CD1c-positive myeloid dendritic cell (primary cell): ENCODE measurements at regions not wholly inside any gene's neighbourhood (a gene's known extent, or its start where the extent isn't known, plus 50 kb on each side); places are given as distances from the start of the nearest gene placed in this dataset.

Experiments used
- DNase-seq: peaks from one replicate; pipeline ENCODE4 v3.0.0-alpha.2; 2016; ENCODE audit errors: extremely low spot score

DNA sequence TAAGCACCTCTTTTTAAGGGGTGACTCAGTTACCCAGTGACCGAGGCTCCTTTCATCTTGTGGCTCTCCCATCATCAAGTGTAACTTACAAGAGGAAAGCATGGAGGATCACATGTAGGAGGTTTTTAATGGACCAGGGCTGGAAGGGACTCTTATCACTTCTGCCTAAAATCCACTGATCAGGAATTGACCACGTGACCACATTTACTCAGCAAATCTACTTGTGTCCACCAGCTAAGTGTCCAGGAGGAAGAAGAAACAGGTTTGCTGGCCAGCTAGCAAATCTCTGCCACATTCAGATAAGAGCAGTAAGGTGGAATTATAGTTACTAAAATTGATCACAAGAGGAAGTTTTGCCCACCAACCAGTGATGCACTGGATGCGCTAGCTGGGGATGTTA, 486.0 kb downstream of the ENC1 start:
- DNase-seq: no peak

DNA sequence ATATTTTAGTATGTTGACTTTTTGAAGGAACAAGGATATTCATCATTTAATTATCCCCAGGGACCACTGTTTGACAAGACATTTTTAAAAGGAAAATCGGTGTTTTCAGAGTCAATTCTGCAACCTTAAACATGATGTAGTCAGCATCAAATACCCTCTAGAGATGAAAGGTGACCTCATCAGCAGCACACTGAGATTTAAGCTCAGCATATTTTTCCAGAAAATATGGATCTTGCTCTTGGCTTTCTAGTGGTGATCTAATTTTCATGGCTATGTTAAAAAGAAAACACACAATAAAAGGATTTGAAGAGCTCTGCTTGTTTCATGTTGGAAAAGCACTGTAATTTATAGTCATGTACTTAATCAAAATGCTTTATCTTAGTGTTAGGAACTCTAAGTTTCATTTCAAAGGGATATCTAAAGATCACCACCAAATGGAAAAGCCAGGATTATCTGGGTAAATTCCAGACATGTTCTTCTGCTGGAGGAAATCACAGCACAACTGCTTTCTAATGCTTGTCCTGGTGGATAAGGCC, 487.2 kb downstream of the ENC1 start:
- DNase-seq: no peak

DNA sequence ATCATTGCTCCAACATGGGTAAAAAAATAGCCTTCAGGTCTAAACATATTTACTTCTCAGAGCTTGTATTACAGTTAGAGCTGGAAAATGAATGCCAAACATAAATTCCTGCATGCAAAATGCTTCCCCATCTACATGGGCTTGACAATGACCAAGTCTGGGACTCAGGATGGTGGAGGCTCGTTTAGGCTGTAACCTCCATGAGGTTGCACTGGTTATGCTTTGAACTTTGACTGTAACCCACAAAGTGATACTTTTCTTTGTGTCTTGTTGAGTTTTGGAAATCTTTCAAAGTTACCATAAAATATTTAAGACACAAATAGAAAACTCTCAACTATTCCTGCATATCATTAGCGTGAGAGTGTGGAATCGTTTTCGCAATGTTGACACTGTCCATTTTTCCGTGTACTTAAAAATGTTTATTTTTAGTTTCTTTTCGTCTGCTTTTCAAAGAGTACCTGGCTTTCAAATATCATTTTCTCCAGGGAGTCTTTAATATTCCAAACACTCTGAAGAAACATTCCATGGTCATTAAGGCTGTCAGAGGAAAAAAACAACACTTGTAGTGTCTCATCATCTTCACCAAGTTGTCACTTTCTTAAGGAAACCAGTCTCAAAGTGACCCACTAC, 487.8 kb downstream of the ENC1 start:
- no peak for DNase-seq

DNA sequence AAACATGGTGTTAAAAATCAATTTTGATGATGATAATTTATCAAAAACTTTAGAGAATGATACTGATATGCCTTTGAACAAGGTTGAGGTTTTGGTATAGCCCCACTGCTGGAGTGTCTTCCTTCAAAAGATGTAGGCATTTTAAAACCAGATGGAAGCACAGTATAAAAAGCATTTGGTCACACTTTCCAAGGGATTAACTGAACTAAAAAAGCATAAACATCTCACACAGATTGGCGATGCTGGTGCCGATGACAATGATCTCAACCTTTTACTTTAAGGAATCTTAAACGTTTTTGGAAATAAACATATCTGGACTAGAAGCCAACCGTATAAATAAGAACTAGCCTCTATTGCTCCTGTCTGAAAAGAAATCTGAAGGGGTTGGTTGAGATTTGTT, 488.4 kb downstream of the ENC1 start:
- DNase-seq: no peak

DNA sequence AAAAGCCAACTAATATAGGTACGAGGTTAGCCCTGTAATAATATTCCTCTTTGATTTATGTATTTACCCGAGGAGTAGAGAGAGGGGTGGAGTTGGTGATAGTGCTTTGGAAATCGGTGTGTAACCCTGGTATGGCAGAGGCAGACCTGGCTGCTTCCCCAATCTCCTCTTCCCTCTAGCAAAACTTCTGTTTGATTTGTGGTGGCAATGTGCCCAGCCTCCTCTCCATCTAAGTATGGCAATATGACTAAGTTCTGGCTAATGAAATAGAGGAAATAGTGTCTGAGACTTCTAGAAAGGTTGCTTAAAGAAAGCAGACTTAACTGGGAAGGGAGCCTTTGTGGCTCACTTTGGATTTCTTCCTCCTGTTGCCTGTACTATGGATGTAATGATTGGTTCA, 491.1 kb downstream of the ENC1 start:
- DNase-seq: peak; percentile 66

DNA sequence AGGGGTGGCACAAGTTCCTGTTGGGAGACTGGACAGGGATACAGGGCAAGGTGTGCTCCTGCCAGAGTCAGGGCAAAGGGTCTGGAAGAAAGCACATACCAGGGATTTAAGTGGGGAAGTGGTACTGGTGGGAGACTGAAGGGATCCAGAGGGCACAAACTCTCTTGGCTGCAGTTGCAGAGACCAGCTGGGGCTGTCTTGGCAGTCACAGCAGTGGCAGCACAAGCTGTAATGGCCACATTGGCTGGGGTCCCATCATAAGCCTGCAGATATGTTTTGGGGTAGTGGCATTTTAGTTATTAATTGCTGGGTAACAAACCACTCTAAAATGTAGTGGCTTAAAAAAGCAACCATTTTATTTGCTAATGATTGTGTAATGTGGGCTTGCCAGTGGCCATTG, 492.2 kb downstream of the ENC1 start:
- DNase-seq: no peak

DNA sequence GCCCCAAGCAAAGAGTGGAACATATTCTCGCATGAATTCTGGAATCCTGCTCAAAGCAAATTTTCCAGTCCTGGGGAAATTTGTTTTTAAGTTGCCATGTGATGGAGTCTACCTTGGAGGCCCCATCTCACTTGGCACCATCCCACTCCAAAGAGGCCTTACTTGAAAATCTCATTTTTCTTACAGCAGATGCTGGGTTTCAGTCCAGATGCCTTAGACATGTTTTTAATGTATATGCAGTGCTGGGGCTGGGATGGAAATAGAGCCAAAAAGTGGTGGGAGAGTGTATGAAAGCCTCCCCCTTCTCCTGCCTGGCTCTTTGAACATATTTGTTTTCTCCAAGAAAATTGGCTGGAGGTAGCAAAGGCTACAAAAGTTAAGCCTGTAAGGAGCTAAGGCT, 493.7 kb downstream of the ENC1 start:
- no peak for DNase-seq

DNA sequence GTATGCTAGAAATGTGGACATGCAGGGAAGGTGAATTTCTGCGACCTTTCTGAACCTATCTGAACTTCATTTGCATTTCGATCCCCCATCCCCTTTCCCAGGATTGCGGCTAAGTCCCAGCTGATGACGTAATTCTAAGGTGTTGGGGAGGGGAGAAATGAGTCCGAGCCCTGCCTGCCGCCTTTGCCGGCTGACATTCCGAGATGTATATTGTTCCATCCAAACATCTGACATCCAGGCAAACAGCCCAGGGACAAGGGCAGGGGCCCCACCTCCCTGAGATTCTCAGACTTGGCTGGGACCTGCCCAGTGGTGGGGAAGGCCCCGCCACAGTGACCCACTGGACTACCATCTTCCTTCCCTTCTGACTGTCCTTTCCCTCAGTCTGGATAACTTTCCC, 494.6 kb downstream of the ENC1 start:
- no peak for DNase-seq

DNA sequence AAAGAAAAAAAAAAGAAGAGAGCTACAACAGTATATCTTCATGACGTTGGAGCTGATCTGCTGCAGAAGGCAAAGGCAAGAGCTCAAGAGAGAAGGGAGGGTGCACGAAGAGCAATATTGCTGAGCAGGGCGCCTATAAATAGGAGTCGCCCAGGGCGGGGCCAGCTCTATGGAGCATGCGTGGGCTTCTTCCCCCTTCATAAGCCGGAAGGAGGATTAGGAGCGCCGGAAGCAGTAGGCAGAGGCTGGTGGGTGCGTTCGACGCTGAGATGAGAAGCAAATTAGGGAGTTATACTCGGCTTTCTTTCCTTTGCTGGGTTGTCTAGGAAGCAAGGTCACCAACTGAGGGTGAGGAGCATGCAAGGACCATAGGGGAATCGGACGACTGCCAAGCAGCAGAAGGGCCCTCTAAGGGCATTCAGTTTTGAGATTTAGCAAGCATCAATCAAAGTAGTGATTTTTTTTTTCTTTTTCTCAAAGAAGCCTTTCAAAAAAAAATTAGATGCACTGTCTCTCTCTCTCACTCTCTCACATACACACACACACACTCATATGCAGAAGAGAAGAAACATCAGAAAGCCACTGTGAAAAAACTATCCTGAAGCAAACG, 496.7 kb downstream of the ENC1 start:
- DNase-seq: no peak

DNA sequence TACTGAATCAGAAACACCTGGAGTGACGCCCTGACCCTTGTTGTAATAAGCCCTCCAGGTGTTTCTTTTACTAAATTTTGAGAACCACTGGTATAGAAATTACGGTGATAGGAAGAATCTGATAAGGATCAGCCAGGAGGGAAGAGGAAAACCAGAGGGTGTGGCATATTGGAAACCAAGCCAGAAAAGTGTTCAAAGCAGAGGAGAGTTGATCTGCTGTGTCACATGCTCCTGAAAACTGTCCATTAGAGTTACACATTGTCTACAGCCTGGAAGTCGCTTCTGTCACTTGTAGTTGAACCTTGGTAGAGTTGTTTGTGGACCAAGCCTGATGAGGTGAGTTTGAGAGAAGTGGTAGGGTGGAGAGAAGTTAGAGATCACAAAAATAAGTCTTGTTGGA, 497.4 kb downstream of the ENC1 start:
- DNase-seq: no peak

DNA sequence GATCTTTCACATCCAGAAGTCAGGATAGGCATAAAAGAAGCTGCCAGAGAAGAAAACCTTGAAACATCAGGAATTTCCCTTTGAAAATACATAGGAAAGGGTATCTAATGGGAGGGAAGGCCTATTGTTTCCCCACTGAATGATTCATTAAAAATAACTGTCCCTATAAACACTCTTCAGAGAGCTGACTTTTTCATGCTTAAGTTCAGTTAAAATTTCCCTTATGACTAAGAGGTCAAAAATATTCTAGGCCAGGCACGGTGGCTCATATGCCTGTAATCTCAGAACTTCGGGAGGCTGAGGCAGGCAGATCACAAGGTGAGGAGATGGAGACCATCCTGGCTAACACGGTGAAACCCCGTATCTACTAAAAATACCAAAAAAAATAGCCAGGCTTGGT, 499.5 kb downstream of the ENC1 start:
- DNase-seq: no peak

DNA sequence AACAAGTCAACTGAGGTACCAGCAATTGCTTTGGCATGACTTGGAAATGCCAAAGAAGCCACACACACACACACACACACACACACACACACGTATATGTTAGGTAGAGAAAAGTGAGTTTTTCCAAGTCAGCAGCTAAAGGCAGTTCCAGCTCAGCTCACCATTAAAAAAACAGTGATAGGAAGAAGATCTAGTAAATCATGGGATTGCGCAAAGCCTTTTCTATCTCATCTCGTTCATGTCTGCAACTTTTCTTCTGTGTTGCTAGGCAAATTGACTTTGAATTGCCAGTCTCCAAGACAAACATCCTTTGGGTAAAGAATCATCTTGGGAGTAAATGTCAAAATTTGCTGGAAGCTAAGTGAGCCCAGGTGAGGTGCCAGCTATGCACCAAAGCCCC, 500.1 kb downstream of the ENC1 start:
- DNase-seq: no peak

DNA sequence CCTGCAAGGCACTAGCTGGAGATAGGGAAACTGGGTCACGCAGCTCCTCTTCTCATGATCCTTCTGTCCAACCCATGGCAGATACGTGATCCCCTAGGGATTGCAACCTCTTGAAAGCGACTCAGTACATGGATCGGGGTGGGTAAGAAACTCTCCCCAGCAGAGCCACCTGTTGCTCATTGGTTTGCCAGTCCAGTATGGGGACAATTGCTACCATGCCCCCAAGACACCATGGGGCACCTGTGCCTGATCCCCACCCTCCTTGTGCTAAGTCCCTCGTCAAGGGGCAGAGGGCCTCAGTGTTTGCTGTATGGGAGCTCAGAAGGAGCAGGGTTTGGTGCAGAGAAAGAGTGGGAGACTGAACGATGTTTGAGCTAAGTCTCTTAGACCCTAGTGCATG, 500.9 kb downstream of the ENC1 start:
- DNase-seq: no peak

DNA sequence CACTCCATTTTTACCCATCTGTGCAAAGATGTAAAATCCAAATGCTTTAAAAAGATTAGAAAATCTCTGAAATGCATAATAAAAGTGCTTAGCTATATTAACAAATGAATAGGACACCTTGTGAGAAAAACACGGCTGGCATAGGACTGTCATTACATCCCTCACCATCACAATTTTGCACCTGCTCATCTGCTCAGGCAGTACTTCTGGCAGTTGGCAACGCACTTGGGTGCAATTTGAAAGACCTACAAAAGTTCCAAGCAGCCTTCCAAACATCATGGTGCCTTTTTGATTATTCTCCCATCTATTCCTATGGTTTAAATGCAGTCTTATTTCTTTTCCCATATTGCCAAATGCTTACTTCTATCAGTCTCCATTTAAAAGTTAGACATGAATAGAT, 501.8 kb downstream of the ENC1 start:
- DNase-seq: no peak

DNA sequence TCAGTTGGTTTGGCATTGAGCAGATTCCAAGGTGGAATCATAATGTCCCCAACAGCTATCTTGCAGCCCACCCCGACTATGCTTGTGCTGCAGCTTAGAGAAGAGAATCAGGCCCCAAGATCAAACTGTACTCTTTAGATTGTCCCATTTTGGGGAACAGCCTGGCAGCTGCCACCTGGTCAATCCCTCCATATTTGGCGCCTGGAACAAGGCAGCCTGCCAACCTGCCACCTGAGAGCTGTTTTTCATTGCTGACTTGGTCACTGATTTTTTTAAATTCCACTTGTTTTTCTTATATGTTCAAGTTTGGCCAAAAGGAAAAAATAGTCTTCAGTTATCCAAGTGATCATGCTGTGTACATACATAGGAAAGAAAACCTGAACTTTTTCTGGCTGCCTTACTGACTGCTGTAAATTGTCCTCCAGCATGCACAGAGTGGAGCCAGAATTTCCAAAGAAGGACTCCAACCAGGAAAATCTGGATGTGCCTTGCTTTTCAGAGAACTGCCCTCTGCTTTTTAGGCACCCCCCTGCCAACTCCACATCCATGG, 504.2 kb downstream of the ENC1 start:
- no peak for DNase-seq

DNA sequence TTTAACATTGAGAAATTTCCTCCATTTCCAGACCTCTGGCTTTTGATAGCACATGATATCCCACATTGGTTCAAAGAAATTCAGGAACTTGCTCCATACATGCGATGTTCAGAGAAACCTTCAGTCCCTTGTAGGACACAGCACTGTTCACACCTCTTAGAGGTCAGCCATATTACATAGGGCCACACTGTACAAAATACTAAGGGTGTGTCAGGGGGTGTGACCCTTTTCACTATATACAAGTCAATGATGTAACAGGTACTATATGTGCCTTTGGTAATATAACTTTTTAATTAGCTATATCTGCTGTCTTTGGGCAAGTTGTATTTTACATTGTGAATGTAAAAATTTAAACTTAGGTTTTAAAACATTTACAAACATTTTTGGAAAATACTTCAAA, 505.5 kb downstream of the ENC1 start:
- no peak for DNase-seq

DNA sequence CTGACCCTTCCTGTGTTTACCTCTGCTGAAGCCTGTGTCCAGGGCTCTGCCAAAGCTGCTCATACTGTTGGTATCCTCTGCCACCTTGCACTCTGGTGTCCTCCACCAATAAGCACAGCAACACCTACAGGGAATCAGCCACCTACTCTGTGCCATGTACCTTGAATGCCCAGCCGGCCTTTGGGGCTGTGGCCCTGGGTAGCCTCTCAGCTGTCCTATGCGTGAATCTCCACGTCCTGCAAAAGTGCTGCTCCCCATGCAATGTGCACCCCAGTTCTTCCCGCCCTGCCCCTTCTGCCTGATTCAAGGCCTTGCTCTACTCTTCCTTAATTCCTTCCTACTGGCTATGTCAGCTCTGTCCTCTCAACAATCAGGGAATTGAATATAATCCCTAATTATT, 506.5 kb downstream of the ARHGEF28 start:
- no peak for DNase-seq

DNA sequence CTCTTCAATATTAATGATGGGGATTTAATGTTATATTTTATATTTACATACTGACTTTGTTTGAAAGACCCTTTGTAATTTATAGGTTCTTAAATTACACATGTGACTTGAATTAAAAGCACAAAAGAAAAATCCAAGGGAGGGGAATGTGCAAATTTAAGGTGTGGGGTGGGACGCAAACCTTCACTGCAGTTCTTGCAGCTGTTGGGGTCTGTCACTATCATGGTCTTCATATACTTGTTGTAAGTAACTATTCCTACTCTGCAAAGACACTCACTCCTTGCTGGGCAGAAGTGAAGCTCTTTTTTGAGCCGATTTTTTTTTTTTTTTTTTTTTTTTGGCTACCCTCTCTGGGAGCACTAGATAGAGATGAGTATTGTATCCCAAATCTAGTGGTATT, 505.3 kb downstream of the ARHGEF28 start:
- DNase-seq: no peak

DNA sequence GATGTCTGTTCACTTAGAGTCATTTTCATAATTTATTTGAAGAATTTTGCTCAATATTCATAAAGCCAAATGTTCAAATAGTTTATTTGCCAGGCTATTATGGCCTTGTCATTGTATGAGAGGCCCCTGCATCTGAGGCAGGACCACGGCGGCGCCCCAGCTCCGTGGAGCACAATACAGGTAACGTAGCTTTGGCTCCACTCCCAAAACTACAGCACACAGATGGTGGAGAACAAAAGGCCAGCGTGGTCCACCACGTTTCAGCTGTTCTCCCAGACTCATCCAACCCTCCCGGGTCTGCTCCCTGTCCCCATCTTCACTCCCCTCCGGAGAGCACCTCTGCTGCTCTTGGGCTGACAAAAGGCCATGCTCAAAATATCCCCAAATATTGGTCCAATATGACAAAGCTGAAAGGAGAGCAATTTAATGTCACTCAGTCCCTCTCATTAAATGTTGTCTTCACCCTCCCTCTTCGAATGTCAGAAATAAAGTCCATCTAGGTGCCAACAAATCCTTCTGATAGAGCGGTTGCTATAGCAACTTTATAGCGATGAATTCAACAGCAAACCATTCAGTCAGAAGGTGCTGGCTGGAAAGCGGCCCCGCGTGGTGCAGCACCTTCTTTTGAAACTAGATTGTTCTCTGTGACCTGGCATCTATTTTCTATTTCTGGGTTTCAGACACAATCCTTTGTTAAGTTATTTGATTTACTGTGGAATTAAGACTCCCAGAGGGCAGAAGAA, 504.3 kb downstream of the ARHGEF28 start:
- DNase-seq: no peak

DNA sequence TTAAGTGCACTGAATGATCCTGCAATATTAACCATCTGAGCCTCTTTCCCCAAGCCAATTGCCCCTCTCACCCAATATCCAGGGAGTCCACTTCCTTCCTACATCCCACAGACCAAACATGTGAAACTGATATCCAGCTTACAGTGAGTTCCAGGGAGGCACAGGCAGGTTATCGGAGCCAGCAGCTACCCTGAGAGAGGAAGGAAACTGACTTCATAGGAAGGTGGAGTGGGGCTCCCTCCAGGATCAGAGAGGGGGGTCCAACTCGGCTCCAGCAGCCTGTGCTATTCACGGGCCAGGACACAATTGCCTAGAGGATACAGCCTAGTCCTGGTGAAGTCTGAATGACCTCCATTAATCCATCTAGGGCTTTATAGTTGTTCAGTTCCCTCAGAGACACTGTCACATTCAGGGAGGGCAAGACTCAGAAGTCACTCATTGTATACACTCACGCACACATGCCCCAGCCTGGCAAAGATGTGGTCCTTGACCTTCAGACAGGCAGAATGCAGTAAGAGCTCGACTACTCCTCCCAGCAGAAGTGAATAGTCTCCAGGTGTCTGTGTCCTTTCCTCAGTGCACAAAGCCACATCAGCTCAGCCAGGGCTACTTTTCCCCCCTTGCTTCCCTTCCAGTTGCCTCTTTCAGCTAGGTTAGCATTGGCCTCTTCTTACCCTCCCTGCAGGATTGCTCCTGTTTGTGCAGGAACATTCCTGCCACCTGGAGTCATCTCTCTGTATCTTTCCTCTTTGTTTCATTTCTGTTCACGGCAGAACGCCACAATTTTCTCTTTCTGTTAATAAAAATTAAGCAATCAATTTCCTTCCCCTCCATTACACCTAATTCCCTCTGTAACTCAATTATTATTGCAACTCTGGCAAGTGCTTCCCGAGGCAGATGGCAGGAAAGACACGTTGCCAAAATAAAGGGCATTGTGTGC, 501.7 kb downstream of the ARHGEF28 start:
- DNase-seq: no peak

DNA sequence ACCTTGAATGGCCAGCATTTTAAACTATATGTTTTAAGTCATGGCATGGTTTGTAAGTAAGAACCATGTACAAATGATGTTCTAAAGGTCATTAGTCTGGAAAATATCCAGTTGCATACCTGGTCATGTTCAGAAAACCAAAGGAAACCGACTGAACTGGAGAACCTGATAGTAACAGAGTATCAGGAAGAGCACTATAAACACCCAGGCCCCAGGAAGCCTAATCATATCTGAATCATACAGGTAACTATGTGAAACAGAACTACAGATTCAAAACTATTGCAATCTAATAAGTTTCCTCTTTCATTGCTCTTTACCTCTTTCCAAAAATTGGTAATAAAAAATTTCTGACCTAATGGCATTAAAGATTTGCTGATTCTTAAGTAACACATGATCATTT, 500.3 kb downstream of the ARHGEF28 start:
- DNase-seq: no peak

DNA sequence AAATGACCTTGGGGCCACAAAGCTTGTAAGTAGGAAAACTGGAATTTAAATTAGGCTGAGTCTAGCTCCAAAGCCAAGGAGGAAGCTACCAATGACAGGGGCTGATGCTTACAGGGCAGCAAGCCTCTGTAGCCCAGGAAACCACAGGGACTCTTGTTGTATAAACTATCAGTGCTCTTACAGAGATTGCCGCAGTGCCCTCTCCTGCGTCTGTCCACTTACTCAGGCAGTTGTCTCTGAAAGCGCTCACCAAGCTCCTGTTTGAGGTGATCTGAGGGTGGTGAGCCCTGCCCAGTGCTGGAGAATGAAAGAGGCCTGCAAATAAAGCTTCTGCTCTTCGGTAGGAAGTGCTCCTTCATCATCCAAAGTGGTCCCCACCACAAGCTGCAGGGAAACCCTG, 498.8 kb downstream of the ARHGEF28 start:
- no peak for DNase-seq
